ENCODE measurements at regions not wholly inside any gene's neighbourhood (a gene's known extent, or its start where the extent isn't known, plus 50 kb on each side); places are given as distances from the start of the nearest gene placed in this dataset.
"Not testable (repeated sequence)": the region's sequence is repeated elsewhere in the genome, so short reads cannot be mapped to it uniquely, and the experiment has no call there.

DNA sequence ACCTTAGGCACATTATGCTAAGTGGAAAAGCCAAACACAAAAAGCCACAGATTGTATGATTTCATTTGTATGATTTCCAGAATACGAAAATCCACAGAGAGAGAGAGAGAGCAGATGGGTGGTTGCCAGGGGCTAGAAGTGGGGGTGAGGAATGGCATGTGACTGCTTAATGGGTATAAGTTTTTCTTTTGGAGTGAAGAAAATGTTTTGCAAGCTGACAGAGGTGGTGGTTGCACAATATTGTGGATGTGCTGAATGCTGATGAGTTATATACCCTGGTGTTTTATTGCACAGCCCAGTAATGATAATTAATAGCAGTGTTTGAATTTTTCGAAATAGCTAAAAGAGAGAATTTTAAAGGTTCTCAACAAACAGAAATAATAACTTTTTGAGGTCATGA lies 386.1 kb upstream of the HS3ST1 start:
- no peak for TF ChIP-seq CTCF (IDR thresholded peaks at IDR 0.05)
- no peaks in the 10 kb centered on the region for H3K27me3 ChIP-seq (ENCODE audit: insufficient read depth in 3 of 3, low read length in 2 of 3)
- ATAC-seq (no peak), DNase-seq (no peak)
- no peaks in the 10 kb centered on the region for H3K36me3 ChIP-seq (ENCODE audit: insufficient read depth in 1 of 2, low read depth in 1 of 2)
- intact Hi-C loops (cut with DNase I), result no loop called here
- 67 to 76% (median 71%) methylated on average over 2 of the region's 2 CpGs for WGBS, 3 donors
- no peak overlapping the region for H3K4me3 ChIP-seq
- H3K9me3 ChIP-seq, result no peaks in the 10 kb centered on the region
- H3K27ac ChIP-seq, result no peak overlapping the region
- no peaks in the 10 kb centered on the region for H3K4me1 ChIP-seq

- DNase-seq (no peak), ATAC-seq (no peak)
- WGBS, 3 donors, result 16 to 34% (median 18%) methylated on average over 1 of the region's 1 CpG
- intact Hi-C loops (cut with DNase I), result no loop called here
- no peaks in the 10 kb centered on the region for H3K36me3 ChIP-seq (ENCODE audit: insufficient read depth in 1 of 2, low read depth in 1 of 2)
- H3K27ac ChIP-seq, result no peak overlapping the region
- no peak for TF ChIP-seq CTCF (IDR thresholded peaks at IDR 0.05)
- no peaks in the 10 kb centered on the region for H3K4me1 ChIP-seq
- H3K27me3 ChIP-seq (ENCODE audit: insufficient read depth in 3 of 3, low read length in 2 of 3), result no peaks in the 10 kb centered on the region
- H3K4me3 ChIP-seq, result no peak overlapping the region
- no peaks in the 10 kb centered on the region for H3K9me3 ChIP-seq
Measured at GRCh38 chr4:11813951-11814446, 385.3 kb upstream of the HS3ST1 start.

DNA sequence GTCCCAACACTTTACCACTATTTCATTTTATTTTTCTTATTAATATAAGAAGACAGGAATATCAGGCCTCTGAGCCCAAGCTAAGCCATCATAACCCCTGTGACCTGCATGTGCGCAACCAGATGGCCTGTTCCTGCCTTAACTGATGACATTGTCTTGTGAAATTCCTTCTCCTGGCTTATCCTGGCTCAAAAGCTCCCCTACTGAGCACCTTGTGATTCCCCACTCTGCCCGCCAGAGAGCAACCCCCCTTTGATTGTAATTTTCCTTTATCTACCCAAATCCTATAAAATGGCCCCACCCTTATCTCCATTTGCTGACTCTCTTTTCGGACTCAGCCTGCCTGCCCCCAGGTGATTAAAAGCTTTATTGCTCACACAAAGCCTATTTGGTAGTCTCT lies 382.8 kb upstream of the HS3ST1 start:
- H3K27ac ChIP-seq; H3K36me3 ChIP-seq (ENCODE audit: insufficient read depth in 1 of 2, low read depth in 1 of 2); H3K27me3 ChIP-seq (ENCODE audit: insufficient read depth in 3 of 3, low read length in 2 of 3); ATAC-seq; H3K4me1 ChIP-seq; DNase-seq; H3K9me3 ChIP-seq; intact Hi-C loops (cut with DNase I); H3K4me3 ChIP-seq: not testable (repeated sequence)
- 85 to 89% (median 87%) methylated on average over 3 of the region's 3 CpGs for WGBS, 3 donors

- H3K4me1 ChIP-seq, result no peaks in the 10 kb centered on the region
- H3K27me3 ChIP-seq (ENCODE audit: insufficient read depth in 3 of 3, low read length in 2 of 3), result no peaks in the 10 kb centered on the region
- TF ChIP-seq CTCF (IDR thresholded peaks at IDR 0.05), result no peak
- no peak overlapping the region for H3K4me3 ChIP-seq
- intact Hi-C loops (cut with DNase I), result no loop called here
- ATAC-seq (no peak), DNase-seq (no peak)
- WGBS, 3 donors, result 51 to 71% (median 56%) methylated on average over 1 of the region's 1 CpG
- no peaks in the 10 kb centered on the region for H3K36me3 ChIP-seq (ENCODE audit: insufficient read depth in 1 of 2, low read depth in 1 of 2)
- H3K9me3 ChIP-seq, result no peaks in the 10 kb centered on the region
- H3K27ac ChIP-seq, result no peak overlapping the region
Measured at GRCh38 chr4:11805842-11806241, 377.1 kb upstream of the HS3ST1 start.

GRCh38 chr4:11801466-11802446 lies 373.1 kb upstream of the HS3ST1 start:
- intact Hi-C loops (cut with DNase I), result no loop called here
- WGBS, 3 donors, result 55 to 66% (median 62%) methylated on average over 7 of the region's 7 CpGs
- no peaks in the 10 kb centered on the region for H3K27me3 ChIP-seq (ENCODE audit: insufficient read depth in 3 of 3, low read length in 2 of 3)
- H3K36me3 ChIP-seq (ENCODE audit: insufficient read depth in 1 of 2, low read depth in 1 of 2), result no peaks in the 10 kb centered on the region
- H3K4me3 ChIP-seq, result no peak overlapping the region
- ATAC-seq (no peak), DNase-seq (no peak)
- H3K27ac ChIP-seq, result no peak overlapping the region
- H3K9me3 ChIP-seq, result no peaks in the 10 kb centered on the region
- no peaks in the 10 kb centered on the region for H3K4me1 ChIP-seq
- no peak for TF ChIP-seq CTCF (IDR thresholded peaks at IDR 0.05)
